K562 (cell line): ENCODE measurements at regions not wholly inside any gene's neighbourhood (a gene's known extent, or its start where the extent isn't known, plus 50 kb on each side); places are given as distances from the start of the nearest gene placed in this dataset.

Source experiments
- ATAC-seq: fragments of 200-7000 bp; cut with Tn5 transposase; 3 replicates; pipeline ENCODE4 v1.9.1; 2020; ENCODE audit warnings: moderate library complexity
- BruUV-seq: library from RNA; stranded (reverse); fragments of 400-500 nt; replicated peaks from 2 replicates; lab custom pipeline; 2021; lab: Mats Ljungman, UMichigan
- CTCF ChIA-PET: fragments of 300-600 bp; formaldehyde crosslinking; extraction: SDS; loops from one replicate; lab custom pipeline; 2021; ENCODE audit warnings: low intra/inter-chr PET ratio; lab: Yijun Ruan, JAX
- POLR2A ChIA-PET: fragments of 300-600, 350-650 bp; sonication (Branson Sonifier 250); formaldehyde crosslinking; extraction: SDS; loops from one replicate; lab custom pipeline; 2021; ENCODE audit warnings: antibody characterized with exemption, inconsistent platforms; lab: Yijun Ruan, JAX
- DNase-seq, 4 experiments: peaks; one replicate each; pipeline versions ENCODE4 v3.0.0 to v3.0.0-alpha.2; 2011 to 2018; ENCODE audit warnings: low spot score in 3 of 4, mixed read lengths in 3 of 4; ENCODE audit errors: extremely low read depth in 1 of 4
- FAIRE-seq: peaks from 2 replicates; lab custom pipeline; 2011; peaks lifted over from hg19 to GRCh38; lab: Jason Lieb, UNC
- H2AFZ ChIP-seq: 2 replicates; pipeline ENCODE4 v1.6.0; 2011; ENCODE audit warnings: low read depth, low read length, control low read depth, inconsistent platforms
- H3K27ac ChIP-seq: fragments of 200-600 bp; 3 replicates; pipeline ENCODE4 v1.8.0; 2011; ENCODE audit warnings: low read depth, mild to moderate bottlenecking, control low read depth, inconsistent platforms, low read length, moderate library complexity, mixed read lengths; ENCODE audit errors: extremely low read depth
- H3K27me3 ChIP-seq, 2 experiments: fragments of 300-600 bp in 1 of 2; 2 replicates in 1 of 2; 3 replicates in 1 of 2; pipeline versions ENCODE4 v1.6.0 to v1.8.0; 2011; ENCODE audit warnings: inconsistent platforms in 2 of 2, low read length in 2 of 2, mild to moderate bottlenecking in 1 of 2, mixed read lengths in 1 of 2, moderate library complexity in 1 of 2; ENCODE audit not compliant: control insufficient read depth in 2 of 2, insufficient read depth in 2 of 2
- H3K36me3 ChIP-seq: fragments of 300-600 bp; 3 replicates; pipeline ENCODE4 v1.8.0; 2011; ENCODE audit warnings: mild to moderate bottlenecking, low read length, inconsistent platforms; ENCODE audit not compliant: control insufficient read depth, insufficient read depth
- H3K4me1 ChIP-seq, 2 experiments: fragments of 200-600 bp in 1 of 2; replicated peaks in 1 of 2; 2 replicates in 1 of 2; 3 replicates in 1 of 2; pipeline versions ENCODE4 v1.5.1 to v1.8.0; 2011; ENCODE audit warnings: inconsistent platforms in 2 of 2, low read length in 2 of 2, mild to moderate bottlenecking in 1 of 2, mixed read lengths in 1 of 2, moderate library complexity in 1 of 2; ENCODE audit not compliant: control insufficient read depth in 2 of 2, insufficient read depth in 2 of 2
- H3K4me2 ChIP-seq: 2 replicates; pipeline ENCODE4 v1.6.1; 2011; ENCODE audit warnings: low read length, control low read depth, inconsistent platforms, mixed read lengths; ENCODE audit not compliant: insufficient read depth
- H3K4me3 ChIP-seq: fragments of 200-600 bp; sonication (generic), shearing (Covaris generic); 2 replicates; pipeline ENCODE4 v1.5.1; 2016; ENCODE audit warnings: control low read depth, inconsistent platforms
- H3K79me2 ChIP-seq: fragments of 200-600 bp; 3 replicates; pipeline ENCODE4 v1.8.0; 2011; ENCODE audit warnings: low read length, inconsistent platforms; ENCODE audit not compliant: control insufficient read depth, insufficient read depth
- H3K9ac ChIP-seq, 2 experiments: 2 replicates each; pipeline versions ENCODE4 v1.6.0 to v1.6.1; 2011; ENCODE audit warnings: low read depth in 2 of 2, low read length in 2 of 2, control low read depth in 1 of 2, inconsistent platforms in 1 of 2, mild to moderate bottlenecking in 1 of 2, mixed read lengths in 1 of 2; ENCODE audit not compliant: insufficient read depth in 1 of 2
- H3K9me1 ChIP-seq: one replicate; pipeline ENCODE4 v1.6.0; 2011; ENCODE audit warnings: inconsistent platforms, mild to moderate bottlenecking, low read length, moderate library complexity; ENCODE audit not compliant: control insufficient read depth, insufficient read depth
- H3K9me3 ChIP-seq: replicated peaks from 2 replicates; pipeline ENCODE4 v1.5.1; 2011; ENCODE audit warnings: low read depth, low read length, inconsistent platforms; ENCODE audit not compliant: control insufficient read depth, insufficient read depth
- H4K20me1 ChIP-seq: replicated peaks from 2 replicates; pipeline ENCODE4 v1.6.1; 2011; ENCODE audit warnings: low read length, inconsistent platforms, mixed read lengths; ENCODE audit not compliant: control insufficient read depth, insufficient read depth
- CHCHD3 ChIP-seq: fragments of 250-450 bp; sonication (Bioruptor Pico); IDR thresholded peaks from 2 replicates; pipeline ENCODE4 v2.1.2; 2022; ENCODE audit warnings: mild to moderate bottlenecking
- FOSL1 ChIP-seq: fragments of 200-800 bp; sonication (Bioruptor generic); conservative IDR thresholded peaks from 2 replicates; pipeline ENCODE4 v1.6.1; 2016; ENCODE audit warnings: missing genetic modification characterization, missing compliant biosample characterization
- GATAD2B ChIP-seq: fragments of 450-650 bp; IDR thresholded peaks from 2 replicates; pipeline ENCODE4 v1.6.1; 2017; ENCODE audit warnings: mild to moderate bottlenecking, borderline replicate concordance
- KAT7 ChIP-seq: sonication (generic); formaldehyde crosslinking; IDR thresholded peaks from 2 replicates; pipeline ENCODE4 v1.8.0; 2022; ENCODE audit warnings: missing genetic modification reagents, mild to moderate bottlenecking, borderline replicate concordance
- LCOR ChIP-seq: sonication (generic); formaldehyde crosslinking; IDR thresholded peaks from 2 replicates; pipeline ENCODE4 v1.8.0; 2022; ENCODE audit warnings: mild to moderate bottlenecking, missing genetic modification reagents
- MTF1 ChIP-seq: fragments of 250-450 bp; sonication (Bioruptor Pico); IDR thresholded peaks from 2 replicates; pipeline ENCODE4 v1.9.0; 2021; ENCODE audit warnings: moderate library complexity, mild to moderate bottlenecking, inconsistent platforms, borderline replicate concordance
- NR3C1 ChIP-seq: sonication (generic); formaldehyde crosslinking; IDR thresholded peaks from 2 replicates; pipeline ENCODE4 v1.8.1; 2022; ENCODE audit warnings: missing genetic modification reagents
- PHF20 ChIP-seq: fragments of 450-650 bp; IDR thresholded peaks from 2 replicates; pipeline ENCODE4 v1.6.1; 2018; ENCODE audit not compliant: partially characterized antibody
- SETDB1 ChIP-seq: IDR thresholded peaks from one replicate; pipeline ENCODE4 v1.6.1; 2012; ENCODE audit warnings: low read length, control low read depth, inconsistent platforms
- SRSF9 ChIP-seq: fragments of 200-400 bp; formaldehyde crosslinking; IDR thresholded peaks from 2 replicates; pipeline ENCODE4 v1.6.1; 2017; ENCODE audit warnings: low read depth, low read length, borderline replicate concordance
- TAF15 ChIP-seq: fragments of 200-400 bp; formaldehyde crosslinking; IDR thresholded peaks from 2 replicates; pipeline ENCODE4 v1.6.1; 2017; ENCODE audit warnings: mild to moderate bottlenecking, low read depth, low read length, moderate library complexity
- ZFP36 ChIP-seq: fragments of 150-350 bp; IDR thresholded peaks from 2 replicates; pipeline ENCODE4 v1.6.1; 2018; ENCODE audit warnings: low read length, low read depth; ENCODE audit not compliant: partially characterized antibody
- WGBS: fragments of 100-300 bp; shearing (Covaris generic); methylation state at CpG from one replicate; pipeline ENCODE4 v1.1.6; 2016; ENCODE audit warnings: low coverage, mixed read lengths; ENCODE audit not compliant: insufficient coverage; ENCODE audit errors: missing lambda C conversion rate; 5-methylcytosine and 5-hydroxymethylcytosine counted together
- in situ Hi-C: fragments of 300-500 bp; cut with MboI; formaldehyde crosslinking; loops from 4 replicates; pipeline ENCODE4 v1.15.0; 2018; ENCODE audit warnings: inconsistent platforms, mixed read lengths
- intact Hi-C: fragments of 100-400 bp; cut with micrococcal nuclease; formaldehyde crosslinking; loops from 2 replicates; pipeline ENCODE4 v1.14.2; 2022
- TF ChIP-seq, protein P1 (sequence below): fragments of 450-650 bp; IDR thresholded peaks from 2 replicates; pipeline ENCODE4 v1.6.1; 2016; ENCODE audit warnings: low read depth, mild to moderate bottlenecking, moderate library complexity
- TF ChIP-seq, protein P2 (sequence below): IDR thresholded peaks from 3 replicates; pipeline ENCODE4 v1.6.1; 2011; ENCODE audit warnings: borderline replicate concordance, mild to moderate bottlenecking, moderate library complexity; ENCODE audit not compliant: insufficient read length; ENCODE audit errors: extremely low read depth

DNA sequence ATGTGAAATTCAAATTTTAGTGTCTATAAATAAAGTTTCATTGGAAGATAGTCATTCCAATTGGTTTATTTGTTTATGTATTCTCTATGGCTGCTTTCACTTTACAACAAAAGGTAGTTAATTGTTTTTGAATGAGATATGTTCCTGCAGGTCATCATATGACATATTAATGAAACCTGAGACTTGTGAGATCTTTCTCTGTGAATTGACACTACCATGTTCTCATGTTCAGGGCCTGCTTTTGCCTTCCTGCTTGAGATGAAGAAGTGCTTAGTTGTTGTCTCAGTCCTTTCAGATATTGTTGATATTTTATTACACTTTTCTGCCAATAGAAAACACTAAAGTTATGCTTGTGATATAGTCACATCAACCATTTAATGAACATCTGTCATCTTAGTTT lies 132.5 kb downstream of the UTRN start:
- in situ Hi-C loops, result no loop called here
- no peak overlapping the region for H3K4me3 ChIP-seq
- no peaks in the 10 kb centered on the region for H3K36me3 ChIP-seq
- TF ChIP-seq NR3C1 (CRISPR knock-in tag) (no peak), SRSF9 (no peak), TAF15 (no peak), GATAD2B (no peak)
- TF ChIP-seq, protein P1, sequence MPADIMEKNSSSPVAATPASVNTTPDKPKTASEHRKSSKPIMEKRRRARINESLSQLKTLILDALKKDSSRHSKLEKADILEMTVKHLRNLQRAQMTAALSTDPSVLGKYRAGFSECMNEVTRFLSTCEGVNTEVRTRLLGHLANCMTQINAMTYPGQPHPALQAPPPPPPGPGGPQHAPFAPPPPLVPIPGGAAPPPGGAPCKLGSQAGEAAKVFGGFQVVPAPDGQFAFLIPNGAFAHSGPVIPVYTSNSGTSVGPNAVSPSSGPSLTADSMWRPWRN, result no peak
- BruUV-seq, result no TSS peak
- DNase-seq, result no peak
- ChIA-PET POLR2A (no interaction called here), CTCF (no interaction called here)
- no peak overlapping the region for H2AFZ ChIP-seq
- intact Hi-C loops, result no loop called here
- H3K4me2 ChIP-seq, result no peak overlapping the region
- no peaks in the 10 kb centered on the region for H3K9me1 ChIP-seq
- no peak overlapping the region for H3K9ac ChIP-seq
- H3K27me3 ChIP-seq, result no peaks in the 10 kb centered on the region
- H3K4me1 ChIP-seq, result no peaks in the 10 kb centered on the region
- H3K79me2 ChIP-seq, result no peaks in the 10 kb centered on the region
- ATAC-seq, result no peak
- no peaks in the 10 kb centered on the region for H3K9me3 ChIP-seq
- no peaks in the 10 kb centered on the region for H4K20me1 ChIP-seq
- FAIRE-seq, result no peak
- no peak overlapping the region for H3K27ac ChIP-seq

DNA sequence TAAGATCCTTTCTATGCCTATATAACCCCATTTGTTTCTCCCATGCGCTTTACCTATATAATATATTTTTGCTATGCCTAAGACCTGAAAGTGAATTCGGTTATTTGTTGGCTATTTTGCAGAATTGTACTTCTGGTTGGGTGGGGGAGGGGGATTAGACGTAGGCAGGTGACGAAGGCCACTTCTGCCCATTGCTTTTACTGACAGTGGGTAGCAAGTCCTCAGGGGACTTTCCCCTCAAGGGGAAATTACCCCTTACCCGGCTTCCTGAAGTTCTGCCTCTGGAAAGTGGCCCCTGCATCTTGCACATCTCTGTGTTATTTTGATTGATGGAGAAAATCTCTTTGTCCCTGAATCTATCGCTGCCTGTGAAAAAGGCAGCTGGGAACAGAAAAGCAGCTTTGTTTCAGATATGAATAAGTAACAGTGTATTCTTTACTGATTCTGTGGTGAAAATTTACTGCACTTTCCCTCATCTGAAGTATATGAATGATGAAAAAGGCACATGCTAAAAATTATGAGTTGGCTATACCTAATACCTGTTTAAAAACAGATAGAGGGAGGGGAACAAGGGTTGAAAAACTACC lies 133.9 kb downstream of the UTRN start:
- ATAC-seq (no peak), DNase-seq (no peak), FAIRE-seq (no peak)
- H3K27ac ChIP-seq, result no peak overlapping the region
- no peak overlapping the region for H3K4me2 ChIP-seq
- no peaks in the 10 kb centered on the region for H3K36me3 ChIP-seq
- no peaks in the 10 kb centered on the region for H3K27me3 ChIP-seq
- no peak overlapping the region for H3K4me3 ChIP-seq
- no peaks in the 10 kb centered on the region for H3K79me2 ChIP-seq
- H3K9me3 ChIP-seq, result no peaks in the 10 kb centered on the region
- BruUV-seq, result no TSS peak
- no peaks in the 10 kb centered on the region for H3K9me1 ChIP-seq
- in situ Hi-C loops, result no loop called here
- intact Hi-C loops, result no loop called here
- H3K4me1 ChIP-seq, result no peaks in the 10 kb centered on the region
- H2AFZ ChIP-seq, result no peak overlapping the region
- 2% methylated on average over 6 of the region's 6 CpGs for WGBS
- no peaks in the 10 kb centered on the region for H4K20me1 ChIP-seq
- ChIA-PET CTCF (no interaction called here), POLR2A (interaction anchor here (0.6 kb wide), 1 partner anchor 16 kb away, joined by 3 read pairs; no protein-coding TSS in a partner anchor)
- no peak overlapping the region for H3K9ac ChIP-seq
- TF ChIP-seq MTF1 (CRISPR knock-in tag), result no peak
- no peak for TF ChIP-seq ZFP36
- TF ChIP-seq PHF20, result no peak
- TF ChIP-seq KAT7 (CRISPR knock-in tag), result no peak
- TF ChIP-seq, protein P2, sequence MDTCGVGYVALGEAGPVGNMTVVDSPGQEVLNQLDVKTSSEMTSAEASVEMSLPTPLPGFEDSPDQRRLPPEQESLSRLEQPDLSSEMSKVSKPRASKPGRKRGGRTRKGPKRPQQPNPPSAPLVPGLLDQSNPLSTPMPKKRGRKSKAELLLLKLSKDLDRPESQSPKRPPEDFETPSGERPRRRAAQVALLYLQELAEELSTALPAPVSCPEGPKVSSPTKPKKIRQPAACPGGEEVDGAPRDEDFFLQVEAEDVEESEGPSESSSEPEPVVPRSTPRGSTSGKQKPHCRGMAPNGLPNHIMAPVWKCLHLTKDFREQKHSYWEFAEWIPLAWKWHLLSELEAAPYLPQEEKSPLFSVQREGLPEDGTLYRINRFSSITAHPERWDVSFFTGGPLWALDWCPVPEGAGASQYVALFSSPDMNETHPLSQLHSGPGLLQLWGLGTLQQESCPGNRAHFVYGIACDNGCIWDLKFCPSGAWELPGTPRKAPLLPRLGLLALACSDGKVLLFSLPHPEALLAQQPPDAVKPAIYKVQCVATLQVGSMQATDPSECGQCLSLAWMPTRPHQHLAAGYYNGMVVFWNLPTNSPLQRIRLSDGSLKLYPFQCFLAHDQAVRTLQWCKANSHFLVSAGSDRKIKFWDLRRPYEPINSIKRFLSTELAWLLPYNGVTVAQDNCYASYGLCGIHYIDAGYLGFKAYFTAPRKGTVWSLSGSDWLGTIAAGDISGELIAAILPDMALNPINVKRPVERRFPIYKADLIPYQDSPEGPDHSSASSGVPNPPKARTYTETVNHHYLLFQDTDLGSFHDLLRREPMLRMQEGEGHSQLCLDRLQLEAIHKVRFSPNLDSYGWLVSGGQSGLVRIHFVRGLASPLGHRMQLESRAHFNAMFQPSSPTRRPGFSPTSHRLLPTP, result no peak
- no peak for TF ChIP-seq SETDB1
- TF ChIP-seq CHCHD3 (CRISPR knock-in tag), result no peak
- TF ChIP-seq LCOR, result no peak
- TF ChIP-seq FOSL1 (tag), result no peak
